ENCODE measurements at regions not wholly inside any gene's neighbourhood (a gene's known extent, or its start where the extent isn't known, plus 50 kb on each side); places are given as distances from the start of the nearest gene placed in this dataset.

GRCh38 chr11:81089242-81089641, 1644.4 kb downstream of the FAM181B start:
- ATAC-seq, result no peak
- intact Hi-C loops (cut with DNase I), result no loop called here
- DNase-seq (ENCODE audit: missing footprints), result no peak

DNA sequence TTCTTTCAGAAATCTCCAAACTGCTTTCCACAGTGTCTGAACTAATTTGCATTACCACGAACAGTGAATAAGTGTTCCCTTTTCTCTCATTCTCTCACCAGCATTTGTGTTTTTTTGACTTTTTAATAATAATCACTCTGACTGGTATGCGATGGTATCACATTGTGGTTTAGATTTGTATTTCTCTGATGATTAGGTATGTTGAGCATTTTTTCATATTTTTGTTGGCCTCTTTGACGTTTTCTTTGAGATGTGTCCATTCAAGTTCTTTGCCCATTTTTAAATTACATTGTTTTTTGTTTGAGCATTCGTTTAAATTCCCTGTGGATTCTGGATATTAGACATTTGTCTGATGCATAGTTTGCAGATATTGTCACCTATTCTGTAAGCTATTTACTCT, 1639.6 kb upstream of the TENM4 start:
- intact Hi-C loops (cut with DNase I), result no loop called here
- ATAC-seq, result no peak
- DNase-seq (ENCODE audit: missing footprints), result no peak

- no peak for ATAC-seq
- DNase-seq (ENCODE audit: missing footprints), result no peak
- intact Hi-C loops (cut with DNase I), result no loop called here
Measured at GRCh38 chr11:81072273-81072672, 1631.4 kb upstream of the TENM4 start.

- ATAC-seq, result no peak
- DNase-seq (ENCODE audit: missing footprints), result no peak
- intact Hi-C loops (cut with DNase I), result no loop called here
Measured at GRCh38 chr11:81071606-81072005, 1630.8 kb upstream of the TENM4 start.

DNA sequence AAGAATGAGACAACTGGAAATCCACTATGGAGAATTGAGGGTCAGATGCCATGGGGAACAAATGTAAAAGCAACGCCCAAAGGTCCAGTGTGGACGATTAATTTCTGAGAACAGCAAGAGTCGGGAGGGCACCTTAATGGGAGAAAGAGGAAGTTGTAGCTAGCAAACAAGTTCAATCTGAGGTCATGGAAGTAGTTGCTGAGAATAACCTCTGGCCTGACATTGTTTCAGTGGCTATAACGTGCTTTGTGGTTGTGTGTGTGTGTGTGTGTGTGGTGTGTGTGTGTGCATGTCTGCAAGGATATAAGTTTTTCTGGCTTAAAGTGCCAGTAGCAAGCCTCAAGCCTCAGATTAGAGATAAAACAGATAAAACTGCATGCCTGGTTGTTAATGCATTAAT, 1630.1 kb upstream of the TENM4 start:
- DNase-seq (ENCODE audit: missing footprints) (no peak), ATAC-seq (no peak)
- intact Hi-C loops (cut with DNase I), result no loop called here

GRCh38 chr11:81059356-81059755, 1618.5 kb upstream of the TENM4 start:
- DNase-seq (ENCODE audit: missing footprints) (no peak), ATAC-seq (no peak)
- intact Hi-C loops (cut with DNase I), result no loop called here

- intact Hi-C loops (cut with DNase I), result no loop called here
- no peak for ATAC-seq
- DNase-seq (ENCODE audit: missing footprints), result no peak
Measured at GRCh38 chr11:81052344-81053158, 1611.7 kb upstream of the TENM4 start.

DNA sequence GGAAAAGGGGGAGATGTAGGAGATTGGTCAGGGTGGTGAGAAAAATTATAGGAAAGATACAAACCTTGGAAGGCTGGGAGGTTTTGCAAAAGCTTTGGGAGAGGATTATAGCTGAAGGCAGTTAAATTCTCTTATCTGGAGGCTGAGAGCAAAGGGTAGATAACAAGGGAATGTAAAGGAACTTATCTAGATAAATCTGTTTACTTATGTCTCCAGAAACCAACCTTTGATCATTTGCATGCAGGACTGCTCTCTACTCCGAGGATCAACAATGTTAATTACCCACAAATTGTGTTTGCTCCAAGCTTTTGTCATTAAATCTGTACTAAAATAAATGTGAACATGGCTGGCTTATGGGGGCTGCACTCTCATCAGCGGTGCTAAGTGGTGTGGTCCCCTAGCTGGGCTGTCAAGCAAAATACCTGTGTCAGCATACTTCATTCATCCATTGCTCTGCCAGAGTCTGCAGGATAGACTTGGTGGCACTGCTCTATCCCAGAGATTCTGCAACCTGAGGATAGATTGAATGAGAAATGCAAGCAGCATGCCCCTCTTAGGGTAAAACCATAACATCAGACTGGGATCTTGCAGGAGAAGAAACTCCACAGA, 1599.2 kb upstream of the TENM4 start:
- ATAC-seq (no peak), DNase-seq (ENCODE audit: missing footprints) (no peak)
- intact Hi-C loops (cut with DNase I), result no loop called here

GRCh38 chr11:81036168-81036870, 1595.5 kb upstream of the TENM4 start:
- ATAC-seq, result no peak
- intact Hi-C loops (cut with DNase I), result no loop called here
- DNase-seq (ENCODE audit: missing footprints), result no peak

DNA sequence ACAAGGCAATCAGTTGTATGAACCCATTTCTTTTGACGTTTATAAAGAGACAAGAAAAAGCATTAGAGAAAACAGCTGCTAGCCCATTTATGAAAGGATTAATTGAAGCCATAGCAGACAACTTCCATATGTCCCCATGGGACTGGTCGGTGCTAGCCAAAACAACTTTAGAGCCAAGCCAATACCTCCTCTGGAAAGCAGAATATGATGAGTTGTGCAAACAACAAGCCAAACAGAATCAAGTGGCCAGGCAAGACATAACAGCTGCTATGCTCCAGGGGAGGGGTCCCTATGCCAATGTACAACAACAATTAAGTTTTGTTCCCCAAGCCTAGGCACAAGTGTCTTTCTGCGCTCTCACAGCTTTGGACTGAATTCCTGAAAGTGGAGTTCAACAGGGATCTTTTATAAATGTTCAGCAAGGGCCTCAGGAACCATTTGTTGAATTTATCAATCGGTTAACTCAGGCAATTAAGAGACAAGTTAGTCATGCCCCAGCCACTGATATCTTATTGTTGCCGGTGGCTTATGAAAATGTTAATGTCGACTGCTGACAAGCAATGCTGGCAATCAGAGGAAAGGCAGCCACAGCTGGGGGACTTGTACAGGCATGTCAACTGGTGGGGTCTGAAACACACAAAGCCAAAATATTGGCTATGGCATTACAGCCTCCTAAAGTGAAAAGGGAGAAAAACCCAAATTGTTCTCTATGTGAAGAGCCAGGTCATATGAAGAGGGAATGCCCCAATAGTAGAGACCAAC, 1593.1 kb upstream of the TENM4 start:
- DNase-seq (ENCODE audit: missing footprints), result no peak
- peak; percentile 76 for ATAC-seq
- intact Hi-C loops (cut with DNase I), result no loop called here

DNA sequence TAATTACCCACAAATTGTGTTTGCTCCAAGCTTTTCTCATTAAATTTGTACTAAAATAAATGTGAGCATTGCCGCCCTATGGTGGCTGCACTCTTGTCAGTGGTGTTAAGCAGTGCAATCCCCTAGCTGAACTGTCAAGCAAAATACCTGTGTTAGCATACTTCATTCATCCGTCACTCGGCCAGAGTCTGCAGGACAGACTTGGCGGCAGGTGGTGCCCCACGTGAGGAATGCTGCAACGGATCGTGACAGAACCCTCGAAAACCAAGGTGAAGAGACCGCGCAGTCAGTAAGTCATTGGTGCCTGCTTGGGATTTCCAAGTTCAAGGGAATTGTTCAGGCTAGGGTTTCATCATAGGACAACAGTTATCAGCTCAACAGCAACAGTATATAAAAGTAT, 1592.1 kb upstream of the TENM4 start:
- DNase-seq (ENCODE audit: missing footprints) (no peak), ATAC-seq (no peak)
- intact Hi-C loops (cut with DNase I), result no loop called here

GRCh38 chr11:81030186-81030585, 1589.4 kb upstream of the TENM4 start:
- DNase-seq (ENCODE audit: missing footprints), result no peak
- intact Hi-C loops (cut with DNase I), result no loop called here
- ATAC-seq, result no peak

DNA sequence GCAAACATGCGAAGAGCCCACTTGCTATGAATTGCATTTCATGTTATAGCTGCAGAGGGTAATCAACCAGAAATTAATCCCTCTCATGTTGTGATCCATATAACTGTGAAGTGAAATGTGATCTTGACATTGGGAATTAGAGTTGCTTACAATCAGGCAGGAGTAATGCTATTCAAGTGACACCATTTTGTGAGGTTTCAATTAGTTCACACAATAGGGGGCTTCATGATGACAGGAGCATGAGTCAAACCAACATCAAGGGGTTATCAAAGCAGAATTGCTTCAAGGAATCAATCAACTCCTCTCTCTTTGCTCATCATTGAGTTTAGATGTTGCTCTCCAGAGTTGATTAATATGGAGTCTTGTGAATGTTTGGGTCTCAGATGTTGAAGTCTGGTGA, 1585.2 kb upstream of the TENM4 start:
- no peak for DNase-seq (ENCODE audit: missing footprints)
- intact Hi-C loops (cut with DNase I), result no loop called here
- no peak for ATAC-seq

- ATAC-seq, result no peak
- intact Hi-C loops (cut with DNase I), result no loop called here
Measured at GRCh38 chr11:81022057-81022456, 1581.2 kb upstream of the TENM4 start.

DNA sequence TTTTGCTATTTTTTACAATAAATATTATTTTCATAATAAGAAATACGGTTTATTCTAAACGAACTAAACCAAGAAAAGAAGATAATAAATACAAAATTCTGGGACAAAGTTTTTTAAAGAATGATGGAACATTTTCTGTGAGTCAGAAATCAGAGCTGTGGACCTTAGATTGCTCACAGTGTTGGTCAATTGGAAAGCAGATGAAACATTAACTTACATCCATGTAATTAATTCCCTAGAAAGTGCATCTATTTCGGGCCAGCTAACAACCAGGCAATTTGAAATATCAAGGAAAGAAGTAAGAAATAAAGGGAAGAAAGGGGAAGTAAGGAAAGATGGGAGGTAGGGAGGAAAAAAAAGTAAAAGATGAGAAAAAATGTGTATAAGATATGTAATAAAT, 1569.8 kb upstream of the TENM4 start:
- intact Hi-C loops (cut with DNase I), result no loop called here
- DNase-seq (ENCODE audit: missing footprints) (no peak), ATAC-seq (no peak)

More at GRCh38 chr11:81022057-81022456, 1581.2 kb upstream of the TENM4 start:
- DNase-seq (ENCODE audit: missing footprints), result no peak

DNA sequence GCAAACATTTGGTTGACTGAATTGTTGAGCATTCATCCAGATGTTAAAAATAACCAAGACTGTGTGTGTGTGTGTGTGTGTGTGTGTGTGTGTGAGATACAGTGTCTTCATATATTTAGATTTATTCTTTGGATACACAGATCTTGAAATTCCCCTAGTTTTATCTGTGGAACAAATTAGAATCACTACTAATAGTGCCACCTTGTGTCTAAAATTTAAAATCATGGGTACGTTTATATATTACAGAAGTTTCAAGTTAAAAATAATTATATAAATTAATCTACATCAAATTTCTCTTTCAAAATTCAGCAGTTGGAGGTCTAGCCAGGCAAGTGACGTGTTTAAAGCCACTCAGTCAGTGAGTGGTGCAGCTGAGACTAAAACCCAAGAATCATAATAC, 1566.2 kb upstream of the TENM4 start:
- ATAC-seq (no peak), DNase-seq (ENCODE audit: missing footprints) (no peak)
- intact Hi-C loops (cut with DNase I), result no loop called here

DNA sequence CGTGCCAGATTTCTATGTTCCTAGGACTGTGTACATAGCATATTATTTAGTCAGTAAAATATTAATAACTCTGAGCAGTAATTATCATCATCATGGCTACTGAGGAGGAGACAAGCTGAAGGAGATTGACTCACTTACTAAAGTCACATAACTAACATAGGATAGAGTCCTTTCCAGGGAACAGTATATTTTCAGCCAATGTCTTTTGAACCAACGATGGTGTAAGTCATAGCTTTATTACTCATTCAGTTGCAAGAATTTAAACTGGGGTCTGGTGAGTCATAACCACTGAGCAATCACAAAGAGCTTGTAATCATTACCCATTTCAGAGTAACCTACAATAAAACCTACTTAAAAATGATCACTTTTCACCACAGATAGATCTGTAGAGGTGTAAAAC, 1564.8 kb upstream of the TENM4 start:
- intact Hi-C loops (cut with DNase I), result no loop called here
- ATAC-seq, result no peak
- DNase-seq (ENCODE audit: missing footprints), result no peak

DNA sequence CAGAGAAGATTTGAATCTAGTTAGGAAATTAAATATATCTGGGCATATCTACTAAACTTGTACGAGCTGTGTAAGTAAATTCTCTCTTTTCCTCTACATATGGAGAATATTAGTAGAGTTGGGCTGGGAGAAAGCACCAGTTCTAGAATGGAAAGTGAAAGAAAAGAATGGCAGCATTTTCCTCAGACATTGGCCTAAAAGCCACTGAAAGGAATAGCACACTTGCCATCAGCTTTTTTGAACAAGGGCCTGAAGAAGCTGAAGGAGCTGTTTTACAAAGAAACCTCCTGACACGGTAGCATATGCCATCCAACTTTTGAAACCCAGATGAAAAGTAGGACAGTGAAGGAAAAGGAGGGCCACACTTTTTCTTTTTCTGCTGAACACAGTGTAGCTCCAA, 1563.7 kb upstream of the TENM4 start:
- ATAC-seq (no peak), DNase-seq (ENCODE audit: missing footprints) (no peak)
- intact Hi-C loops (cut with DNase I), result no loop called here

GRCh38 chr11:81002374-81002773, 1561.5 kb upstream of the TENM4 start:
- intact Hi-C loops (cut with DNase I), result no loop called here
- ATAC-seq (no peak), DNase-seq (ENCODE audit: missing footprints) (no peak)
